ENCODE measurements at regions not wholly inside any gene's neighbourhood (a gene's known extent, or its start where the extent isn't known, plus 50 kb on each side); places are given as distances from the start of the nearest gene placed in this dataset.

GRCh38 chr1:232262991-232263390 is 366.9 kb downstream of the SIPA1L2 start:
- TF ChIP-seq CTCF (conservative IDR thresholded peaks at IDR 0.05; ENCODE audit: low read depth, low read length): no peak
- no peak for TF ChIP-seq EZH2 (IDR thresholded peaks at IDR 0.05; ENCODE audit: borderline replicate concordance, low read depth, low read length, poor library complexity, severe bottlenecking)
